ENCODE measurements at regions not wholly inside any gene's neighbourhood (a gene's known extent, or its start where the extent isn't known, plus 50 kb on each side); places are given as distances from the start of the nearest gene placed in this dataset.

GRCh38 chr6:14288910-14289309, 171.3 kb downstream of the CD83 start:
- TF ChIP-seq, protein P1, sequence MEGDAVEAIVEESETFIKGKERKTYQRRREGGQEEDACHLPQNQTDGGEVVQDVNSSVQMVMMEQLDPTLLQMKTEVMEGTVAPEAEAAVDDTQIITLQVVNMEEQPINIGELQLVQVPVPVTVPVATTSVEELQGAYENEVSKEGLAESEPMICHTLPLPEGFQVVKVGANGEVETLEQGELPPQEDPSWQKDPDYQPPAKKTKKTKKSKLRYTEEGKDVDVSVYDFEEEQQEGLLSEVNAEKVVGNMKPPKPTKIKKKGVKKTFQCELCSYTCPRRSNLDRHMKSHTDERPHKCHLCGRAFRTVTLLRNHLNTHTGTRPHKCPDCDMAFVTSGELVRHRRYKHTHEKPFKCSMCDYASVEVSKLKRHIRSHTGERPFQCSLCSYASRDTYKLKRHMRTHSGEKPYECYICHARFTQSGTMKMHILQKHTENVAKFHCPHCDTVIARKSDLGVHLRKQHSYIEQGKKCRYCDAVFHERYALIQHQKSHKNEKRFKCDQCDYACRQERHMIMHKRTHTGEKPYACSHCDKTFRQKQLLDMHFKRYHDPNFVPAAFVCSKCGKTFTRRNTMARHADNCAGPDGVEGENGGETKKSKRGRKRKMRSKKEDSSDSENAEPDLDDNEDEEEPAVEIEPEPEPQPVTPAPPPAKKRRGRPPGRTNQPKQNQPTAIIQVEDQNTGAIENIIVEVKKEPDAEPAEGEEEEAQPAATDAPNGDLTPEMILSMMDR (IDR thresholded peaks at IDR 0.05; ENCODE audit: low read length): no peak
- no peak for TF ChIP-seq EZH2 (optimal IDR thresholded peaks at IDR 0.05; ENCODE audit: low read depth, low read length)
- no peak for TF ChIP-seq EZH2phosphoT487 (IDR thresholded peaks at IDR 0.05; ENCODE audit: low read length)

All from MM.1S (cell line).